Transverse colon (tissue), 4 donors: ENCODE measurements at regions not wholly inside any gene's neighbourhood (a gene's known extent, or its start where the extent isn't known, plus 50 kb on each side); places are given as distances from the start of the nearest gene placed in this dataset.

Experiments
- DNase-seq: peaks from one replicate; pipeline ENCODE4 v3.0.0-alpha.2; 2019
- H3K27ac ChIP-seq, 4 donors: fragments of 200-600 bp; sonication (generic); 2 replicates each; pipeline ENCODE4 v1.5.1; 2016 to 2018; ENCODE audit warnings: inconsistent platforms in 4 of 4
- H3K27me3 ChIP-seq: fragments of 200-600 bp; sonication (generic); 2 replicates; pipeline ENCODE4 v1.5.1; 2017; ENCODE audit warnings: inconsistent platforms
- H3K36me3 ChIP-seq, 4 donors: fragments of 200-600 bp; sonication (generic); 2 replicates each; pipeline ENCODE4 v1.5.1; 2017 to 2019; ENCODE audit warnings: inconsistent platforms in 4 of 4
- H3K4me1 ChIP-seq, 4 donors: fragments of 200-600 bp; sonication (generic); 2 replicates each; pipeline ENCODE4 v1.5.1; 2017 to 2020; ENCODE audit warnings: inconsistent platforms in 4 of 4
- H3K4me3 ChIP-seq, 4 donors: fragments of 200-600 bp; sonication (generic); 1 replicate in 1 of 4; 2 replicates in 3 of 4; pipeline versions ENCODE4 v1.5.1 to v1.6.1; 2017 to 2019; ENCODE audit warnings: inconsistent platforms in 4 of 4
- H3K9me3 ChIP-seq, 2 donors: fragments of 200-600 bp; sonication (generic); 2 replicates each; pipeline ENCODE4 v1.5.1; 2017 to 2019; ENCODE audit warnings: inconsistent platforms in 2 of 2
- EP300 ChIP-seq: sonication (generic); formaldehyde crosslinking; IDR thresholded peaks from one replicate; pipeline ENCODE4 v1.6.1; 2017; ENCODE audit warnings: antibody characterized with exemption, low read depth
- POLR2A ChIP-seq: fragments of 450-650 bp; IDR thresholded peaks from one replicate; pipeline ENCODE4 v1.6.1; 2016; ENCODE audit warnings: antibody characterized with exemption, mild to moderate bottlenecking, moderate library complexity
- POLR2AphosphoS5 ChIP-seq, 3 donors: sonication (generic); formaldehyde crosslinking; IDR thresholded peaks; one replicate each; pipeline ENCODE4 v1.6.1; 2016; ENCODE audit warnings: antibody characterized with exemption in 3 of 3
- WGBS, 2 donors: methylation state at CpG; one replicate each; pipeline ENCODE4 v1.1.5; 2018; ENCODE audit warnings: low coverage in 1 of 2; 5-methylcytosine and 5-hydroxymethylcytosine counted together
- in situ Hi-C, 4 donors: fragments of 200-750 bp; cut with MboI; loops; one replicate each; pipeline versions ENCODE4 v1.15.0 to v1.15.1; 2017; ENCODE audit warnings: low sequenced_read_pairs in 3 of 4, low pct_ligation_motif_present in 1 of 4, low pct_unique_long_range_greater_than_20kb in 1 of 4
- intact Hi-C: fragments of 100-400 bp; cut with DNase I; formaldehyde crosslinking; loops from one replicate; pipeline ENCODE4 v1.15.1; 2023; ENCODE audit warnings: low total_unique reads
- TF ChIP-seq, protein P1 (sequence below), 5 experiments: fragments of 200-600 bp in 3 of 5; fragments of 450-650 bp in 2 of 5; sonication (generic) in 3 of 5; IDR thresholded peaks; 1 replicate in 2 of 5; 2 replicates in 3 of 5; pipeline ENCODE4 v1.5.1; 2016 to 2017; ENCODE audit warnings: antibody characterized with exemption in 5 of 5, inconsistent platforms in 3 of 5, mild to moderate bottlenecking in 2 of 5, moderate library complexity in 1 of 5

DNA sequence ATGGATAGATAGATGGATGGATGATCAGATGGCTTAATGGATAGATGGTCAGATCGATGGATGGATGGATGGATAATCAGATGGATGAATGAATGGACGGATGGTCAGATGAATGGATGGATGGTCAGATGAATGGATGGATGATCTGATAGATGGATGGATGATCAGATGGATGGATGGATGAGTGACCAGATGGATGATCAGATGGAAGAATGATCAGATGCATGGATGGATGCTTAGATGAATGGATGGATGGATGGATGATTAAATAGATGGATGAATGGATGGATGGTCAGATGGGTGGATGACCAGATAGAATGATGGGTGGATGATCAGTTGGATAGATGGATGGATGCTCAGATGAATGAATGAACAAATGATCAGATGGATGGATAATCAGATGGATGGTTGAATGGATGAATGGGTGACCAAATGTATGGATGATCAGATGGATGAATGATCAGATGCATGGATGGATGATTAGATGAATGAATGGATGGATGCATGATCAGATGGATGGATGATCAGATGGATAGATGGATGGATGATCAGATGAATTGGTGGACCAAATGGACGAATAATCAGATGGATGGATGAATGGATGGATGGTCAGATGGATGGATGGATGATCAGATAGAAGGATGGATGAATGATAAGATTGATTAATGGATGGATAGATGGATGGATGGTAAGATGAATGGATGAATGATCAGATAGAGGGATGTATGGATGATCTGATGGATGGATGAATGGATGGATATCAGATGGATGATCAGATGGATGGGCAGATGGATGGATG lies 205.1 kb downstream of the TEX29 start:
- WGBS, 2 donors, result 73 to 82% methylated on average over 3 of the region's 3 CpGs
- no peaks in the 10 kb centered on the region for H3K36me3 ChIP-seq
- no peaks in the 10 kb centered on the region for H3K9me3 ChIP-seq
- no peak overlapping the region for H3K4me3 ChIP-seq
- in situ Hi-C loops (no loop called here), intact Hi-C loops (no loop called here)
- peaks cover 9% of the 10 kb centered on the region for H3K27me3 ChIP-seq
- DNase-seq, result no peak
- no peaks in the 10 kb centered on the region for H3K4me1 ChIP-seq
- TF ChIP-seq POLR2AphosphoS5 (IDR thresholded peaks at IDR 0.05) (no peak), POLR2A (no peak), EP300 (no peak)
- TF ChIP-seq, protein P1, sequence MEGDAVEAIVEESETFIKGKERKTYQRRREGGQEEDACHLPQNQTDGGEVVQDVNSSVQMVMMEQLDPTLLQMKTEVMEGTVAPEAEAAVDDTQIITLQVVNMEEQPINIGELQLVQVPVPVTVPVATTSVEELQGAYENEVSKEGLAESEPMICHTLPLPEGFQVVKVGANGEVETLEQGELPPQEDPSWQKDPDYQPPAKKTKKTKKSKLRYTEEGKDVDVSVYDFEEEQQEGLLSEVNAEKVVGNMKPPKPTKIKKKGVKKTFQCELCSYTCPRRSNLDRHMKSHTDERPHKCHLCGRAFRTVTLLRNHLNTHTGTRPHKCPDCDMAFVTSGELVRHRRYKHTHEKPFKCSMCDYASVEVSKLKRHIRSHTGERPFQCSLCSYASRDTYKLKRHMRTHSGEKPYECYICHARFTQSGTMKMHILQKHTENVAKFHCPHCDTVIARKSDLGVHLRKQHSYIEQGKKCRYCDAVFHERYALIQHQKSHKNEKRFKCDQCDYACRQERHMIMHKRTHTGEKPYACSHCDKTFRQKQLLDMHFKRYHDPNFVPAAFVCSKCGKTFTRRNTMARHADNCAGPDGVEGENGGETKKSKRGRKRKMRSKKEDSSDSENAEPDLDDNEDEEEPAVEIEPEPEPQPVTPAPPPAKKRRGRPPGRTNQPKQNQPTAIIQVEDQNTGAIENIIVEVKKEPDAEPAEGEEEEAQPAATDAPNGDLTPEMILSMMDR (IDR thresholded peaks at IDR 0.05), result no peak
- H3K27ac ChIP-seq, result no peak overlapping the region

GRCh38 chr13:111526922-111527321 lies 206.5 kb downstream of the TEX29 start:
- Histone ChIP-seq H3K4me1 (no peaks in the 10 kb centered on the region), H3K27ac (no peak overlapping the region), H3K9me3 (no peaks in the 10 kb centered on the region), H3K36me3 (no peaks in the 10 kb centered on the region), H3K4me3 (no peak overlapping the region), H3K27me3 (peaks cover 19% of the 10 kb centered on the region)
- in situ Hi-C loops (no loop called here), intact Hi-C loops (no loop called here)
- no peak for TF ChIP-seq EP300
- TF ChIP-seq POLR2AphosphoS5 (IDR thresholded peaks at IDR 0.05), result no peak
- TF ChIP-seq, protein P1 (IDR thresholded peaks at IDR 0.05), result no peak
- TF ChIP-seq POLR2A, result no peak
- no peak for DNase-seq
- 61% methylated on average over 7 of the region's 7 CpGs; no CpG with 5 or more reads in 1 of the 2 donors for WGBS, 2 donors

- in situ Hi-C loops (no loop called here), intact Hi-C loops (no loop called here)
- no peak for DNase-seq
- TF ChIP-seq POLR2A (no peak), POLR2AphosphoS5 (IDR thresholded peaks at IDR 0.05) (no peak), EP300 (no peak)
- TF ChIP-seq, protein P1 (IDR thresholded peaks at IDR 0.05), result no peak
- Histone ChIP-seq H3K4me1 (no peaks in the 10 kb centered on the region), H3K9me3 (no peaks in the 10 kb centered on the region), H3K27ac (no peak overlapping the region), H3K27me3 (peaks cover 27% of the 10 kb centered on the region), H3K36me3 (no peaks in the 10 kb centered on the region), H3K4me3 (no peak overlapping the region)
- 82 to 83% methylated on average over 9 to 14 of the region's 14 CpGs for WGBS, 2 donors
These were observed 207.3 kb downstream of the TEX29 start for GRCh38 chr13:111527614-111528229.

GRCh38 chr13:111528513-111528912 lies 208.1 kb downstream of the TEX29 start:
- no peak for TF ChIP-seq POLR2A
- TF ChIP-seq POLR2AphosphoS5 (IDR thresholded peaks at IDR 0.05), result no peak
- no peak for TF ChIP-seq EP300
- TF ChIP-seq, protein P1 (IDR thresholded peaks at IDR 0.05), result no peak
- in situ Hi-C loops, result no loop called here
- no peak overlapping the region for H3K4me3 ChIP-seq
- no peaks in the 10 kb centered on the region for H3K36me3 ChIP-seq
- WGBS, 2 donors, result 83 to 84% methylated on average over 1 to 3 of the region's 3 CpGs
- intact Hi-C loops, result no loop called here
- H3K4me1 ChIP-seq, result no peaks in the 10 kb centered on the region
- H3K27ac ChIP-seq, result no peak overlapping the region
- H3K27me3 ChIP-seq, result peaks cover 35% of the 10 kb centered on the region
- DNase-seq, result no peak
- H3K9me3 ChIP-seq, result no peaks in the 10 kb centered on the region
